ENCODE measurements at regions not wholly inside any gene's neighbourhood (a gene's known extent, or its start where the extent isn't known, plus 50 kb on each side); places are given as distances from the start of the nearest gene placed in this dataset.

DNA sequence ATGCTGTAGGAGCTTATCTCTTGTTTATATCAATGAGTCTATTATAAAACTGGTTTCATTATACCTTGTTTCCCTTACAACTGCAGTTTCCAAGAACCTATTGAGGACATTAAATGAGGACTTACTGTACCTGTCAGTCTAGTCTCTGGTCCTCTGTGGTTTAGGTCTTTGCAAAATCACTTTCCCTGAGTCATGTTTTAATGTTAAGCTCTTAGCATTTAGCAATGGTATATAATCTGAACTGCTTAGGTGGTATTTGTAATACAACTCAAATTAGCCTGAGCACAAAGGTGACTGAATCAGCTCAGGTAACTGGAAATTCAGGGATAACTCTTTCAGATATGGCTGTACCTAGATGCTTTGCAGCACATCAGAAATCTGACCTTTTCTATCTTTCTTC lies 418.3 kb upstream of the SPRED2 start:
- H3K4me1 Mint-ChIP-seq (ENCODE audit: low read depth): no peaks in the 10 kb centered on the region
- H3K27ac Mint-ChIP-seq: no peak overlapping the region
- no peaks in the 10 kb centered on the region for H3K27me3 Mint-ChIP-seq (ENCODE audit: low read depth)
- H3K9me3 Mint-ChIP-seq (ENCODE audit: insufficient read depth): no peaks in the 10 kb centered on the region
- H3K4me3 Mint-ChIP-seq: no peak overlapping the region
- DNase-seq: no peak
- ChIA-PET POLR2A (no interaction called here), CTCF (no interaction called here)
- H3K36me3 Mint-ChIP-seq (ENCODE audit: low read depth): no peaks in the 10 kb centered on the region
- ATAC-seq: no peak

GRCh38 chr2:65846989-65847678 lies 414.7 kb upstream of the SPRED2 start:
- POLR2A ChIA-PET: no interaction called here
- ATAC-seq (no peak), DNase-seq (no peak)
- Mint-ChIP-seq H3K9me3 (ENCODE audit: insufficient read depth) (no peaks in the 10 kb centered on the region), H3K36me3 (ENCODE audit: low read depth) (no peaks in the 10 kb centered on the region), H3K27me3 (ENCODE audit: low read depth) (no peaks in the 10 kb centered on the region), H3K4me3 (no peak overlapping the region), H3K27ac (no peak overlapping the region), H3K4me1 (ENCODE audit: low read depth) (no peaks in the 10 kb centered on the region)
- CTCF ChIA-PET: no interaction called here

- no peak overlapping the region for H3K4me3 Mint-ChIP-seq
- no peak for DNase-seq
- CTCF ChIA-PET: no interaction called here
These were observed 413.2 kb upstream of the SPRED2 start for GRCh38 chr2:65845442-65846182.

DNA sequence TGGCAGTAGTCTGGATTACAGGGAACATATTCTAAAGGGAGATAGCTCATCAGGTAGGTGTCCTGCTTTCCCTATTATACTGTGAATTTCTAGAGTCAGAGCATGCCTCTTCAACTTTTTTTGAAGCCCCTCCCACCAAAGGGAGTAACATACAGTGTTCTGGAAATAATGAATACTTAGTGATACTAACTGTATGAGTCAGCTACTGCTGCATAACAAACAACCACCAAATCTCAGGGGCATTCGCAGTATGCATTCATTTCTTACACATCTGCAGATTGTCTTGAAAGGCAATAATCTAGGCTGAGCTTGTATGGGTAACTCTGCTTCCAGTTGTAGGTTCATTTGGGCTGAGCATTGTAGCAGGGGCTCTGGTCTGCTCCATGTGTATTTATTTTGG lies 409.7 kb upstream of the SPRED2 start:
- H3K36me3 Mint-ChIP-seq (ENCODE audit: low read depth): no peaks in the 10 kb centered on the region
- no peak overlapping the region for H3K27ac Mint-ChIP-seq
- no peak overlapping the region for H3K4me3 Mint-ChIP-seq
- DNase-seq (no peak), ATAC-seq (no peak)
- H3K4me1 Mint-ChIP-seq (ENCODE audit: low read depth): no peaks in the 10 kb centered on the region
- CTCF ChIA-PET: no interaction called here
- POLR2A ChIA-PET: no interaction called here
- no peaks in the 10 kb centered on the region for H3K27me3 Mint-ChIP-seq (ENCODE audit: low read depth)
- H3K9me3 Mint-ChIP-seq (ENCODE audit: insufficient read depth): no peaks in the 10 kb centered on the region

More at GRCh38 chr2:65845442-65846182, 413.2 kb upstream of the SPRED2 start:
- H3K36me3 Mint-ChIP-seq (ENCODE audit: low read depth): no peaks in the 10 kb centered on the region
- no peaks in the 10 kb centered on the region for H3K4me1 Mint-ChIP-seq (ENCODE audit: low read depth)
- H3K27ac Mint-ChIP-seq: no peak overlapping the region
- POLR2A ChIA-PET: no interaction called here
- H3K27me3 Mint-ChIP-seq (ENCODE audit: low read depth): no peaks in the 10 kb centered on the region
- no peaks in the 10 kb centered on the region for H3K9me3 Mint-ChIP-seq (ENCODE audit: insufficient read depth)
- no peak for ATAC-seq

- CTCF ChIA-PET: no interaction called here
- no peaks in the 10 kb centered on the region for H3K9me3 Mint-ChIP-seq (ENCODE audit: insufficient read depth)
- no peak for ATAC-seq
These were observed 403.7 kb upstream of the SPRED2 start for GRCh38 chr2:65835975-65836549.

DNA sequence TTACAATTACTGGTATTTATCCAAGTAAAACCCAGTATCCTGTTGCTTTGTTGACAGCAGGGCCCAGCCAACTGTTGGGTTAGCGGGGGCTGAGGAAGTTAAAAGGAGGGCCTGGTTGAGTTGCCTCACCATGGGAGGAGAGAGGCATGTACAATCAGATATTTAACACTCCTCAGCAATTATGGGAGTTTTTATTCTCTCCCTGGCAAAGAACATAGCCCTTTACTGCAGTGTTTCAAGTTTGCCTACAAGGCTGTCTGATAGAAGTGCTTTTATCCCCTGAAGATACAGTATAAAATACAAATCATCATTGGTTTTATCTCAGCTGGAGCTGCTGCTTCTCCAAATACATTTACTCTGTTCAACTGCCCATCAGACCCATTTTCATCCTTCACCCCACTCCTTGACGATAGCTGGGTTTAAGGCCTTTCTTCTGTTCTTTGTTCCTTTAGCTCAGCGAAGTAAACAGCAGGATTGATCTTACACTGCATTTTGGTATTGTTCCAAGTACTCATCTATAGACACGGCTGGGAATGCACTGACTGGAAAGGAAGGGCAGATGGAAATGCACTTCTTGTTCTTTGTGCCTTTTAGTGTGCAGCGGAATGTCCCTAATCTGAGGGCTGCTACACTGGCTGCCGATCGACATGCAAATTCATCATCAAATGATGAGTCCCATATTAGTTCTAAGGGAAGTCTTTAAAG lies 402.5 kb upstream of the SPRED2 start:
- no peaks in the 10 kb centered on the region for H3K27me3 Mint-ChIP-seq (ENCODE audit: low read depth)
- H3K4me1 Mint-ChIP-seq (ENCODE audit: low read depth): no peaks in the 10 kb centered on the region
- no peak overlapping the region for H3K27ac Mint-ChIP-seq
- ATAC-seq: no peak
- DNase-seq: no peak
- no peak overlapping the region for H3K4me3 Mint-ChIP-seq
- ChIA-PET CTCF (no interaction called here), POLR2A (no interaction called here)
- no peaks in the 10 kb centered on the region for H3K9me3 Mint-ChIP-seq (ENCODE audit: insufficient read depth)
- H3K36me3 Mint-ChIP-seq (ENCODE audit: low read depth): no peaks in the 10 kb centered on the region

More at GRCh38 chr2:65835975-65836549, 403.7 kb upstream of the SPRED2 start:
- POLR2A ChIA-PET: no interaction called here
- no peaks in the 10 kb centered on the region for H3K27me3 Mint-ChIP-seq (ENCODE audit: low read depth)
- H3K4me3 Mint-ChIP-seq: no peak overlapping the region
- DNase-seq: no peak
- H3K36me3 Mint-ChIP-seq (ENCODE audit: low read depth): no peaks in the 10 kb centered on the region
- H3K4me1 Mint-ChIP-seq (ENCODE audit: low read depth): no peaks in the 10 kb centered on the region
- no peak overlapping the region for H3K27ac Mint-ChIP-seq

GRCh38 chr2:65834062-65834461 lies 401.7 kb upstream of the SPRED2 start:
- DNase-seq (no peak), ATAC-seq (no peak)
- no peak overlapping the region for H3K4me3 Mint-ChIP-seq
- H3K4me1 Mint-ChIP-seq (ENCODE audit: low read depth): no peaks in the 10 kb centered on the region
- no peaks in the 10 kb centered on the region for H3K36me3 Mint-ChIP-seq (ENCODE audit: low read depth)
- H3K27me3 Mint-ChIP-seq (ENCODE audit: low read depth): no peaks in the 10 kb centered on the region
- H3K9me3 Mint-ChIP-seq (ENCODE audit: insufficient read depth): no peaks in the 10 kb centered on the region
- CTCF ChIA-PET: interaction anchor here (0.7 kb wide), 1 partner anchor 12 kb away, joined by 3 read pairs; no protein-coding TSS in a partner anchor
- POLR2A ChIA-PET: no interaction called here
- H3K27ac Mint-ChIP-seq: no peak overlapping the region

DNA sequence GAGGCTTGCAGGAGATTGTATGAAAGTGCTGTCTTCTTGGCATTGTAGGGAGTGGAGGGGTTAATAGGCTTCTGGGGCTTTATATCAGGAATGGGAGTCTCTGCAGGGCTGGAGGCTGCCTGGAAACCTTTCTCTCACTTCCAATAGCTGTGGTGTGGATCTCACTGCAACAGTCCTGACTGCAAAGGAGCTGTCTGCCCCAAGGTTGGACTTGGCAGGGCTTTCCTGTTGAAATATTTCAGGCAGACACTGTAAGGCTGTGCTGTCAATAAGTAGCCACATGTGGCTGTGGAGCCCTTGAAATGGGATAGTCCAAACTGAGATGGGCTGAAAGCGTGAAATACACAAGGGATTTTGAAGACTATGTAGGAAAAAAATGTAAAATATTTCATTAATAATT lies 399.1 kb upstream of the SPRED2 start:
- H3K4me3 Mint-ChIP-seq: no peak overlapping the region
- H3K27ac Mint-ChIP-seq: no peak overlapping the region
- ATAC-seq (no peak), DNase-seq (no peak)
- CTCF ChIA-PET: no interaction called here
- H3K36me3 Mint-ChIP-seq (ENCODE audit: low read depth): no peaks in the 10 kb centered on the region
- H3K9me3 Mint-ChIP-seq (ENCODE audit: insufficient read depth): no peaks in the 10 kb centered on the region
- no peaks in the 10 kb centered on the region for H3K27me3 Mint-ChIP-seq (ENCODE audit: low read depth)
- POLR2A ChIA-PET: no interaction called here
- no peaks in the 10 kb centered on the region for H3K4me1 Mint-ChIP-seq (ENCODE audit: low read depth)

GRCh38 chr2:65826567-65826966 lies 394.2 kb upstream of the SPRED2 start:
- ChIA-PET POLR2A (no interaction called here), CTCF (no interaction called here)
- no peak overlapping the region for H3K27ac Mint-ChIP-seq
- H3K27me3 Mint-ChIP-seq (ENCODE audit: low read depth): no peaks in the 10 kb centered on the region
- no peak overlapping the region for H3K4me3 Mint-ChIP-seq
- no peaks in the 10 kb centered on the region for H3K36me3 Mint-ChIP-seq (ENCODE audit: low read depth)
- H3K9me3 Mint-ChIP-seq (ENCODE audit: insufficient read depth): no peaks in the 10 kb centered on the region
- ATAC-seq (no peak), DNase-seq (no peak)
- no peaks in the 10 kb centered on the region for H3K4me1 Mint-ChIP-seq (ENCODE audit: low read depth)

- H3K27me3 Mint-ChIP-seq (ENCODE audit: low read depth): no peaks in the 10 kb centered on the region
- CTCF ChIA-PET: no interaction called here
- H3K9me3 Mint-ChIP-seq (ENCODE audit: insufficient read depth): no peaks in the 10 kb centered on the region
- no peak for DNase-seq
- H3K27ac Mint-ChIP-seq: no peak overlapping the region
- POLR2A ChIA-PET: no interaction called here
- no peaks in the 10 kb centered on the region for H3K36me3 Mint-ChIP-seq (ENCODE audit: low read depth)
- no peaks in the 10 kb centered on the region for H3K4me1 Mint-ChIP-seq (ENCODE audit: low read depth)
- no peak overlapping the region for H3K4me3 Mint-ChIP-seq
- no peak for ATAC-seq
These were observed 391.1 kb upstream of the SPRED2 start for GRCh38 chr2:65823511-65823910.

DNA sequence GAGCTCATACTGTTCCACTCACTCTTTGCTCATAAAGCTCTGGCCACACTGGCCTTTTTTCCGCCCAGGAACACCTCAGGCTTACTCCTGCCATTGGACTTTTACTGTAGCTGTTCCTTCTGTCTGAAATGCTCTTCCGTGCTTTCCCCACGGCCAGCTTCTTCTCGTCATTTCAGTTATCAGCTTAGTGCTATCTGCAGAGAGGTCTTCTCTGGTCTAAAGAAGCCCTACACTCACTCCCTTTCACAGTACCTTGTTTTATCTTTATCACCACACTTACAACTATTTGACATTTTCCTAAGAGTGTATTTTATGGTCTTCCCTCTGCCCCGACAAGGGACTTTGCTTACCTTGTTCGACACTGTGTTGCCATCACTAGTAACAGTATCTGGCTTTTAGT lies 388.1 kb upstream of the SPRED2 start:
- CTCF ChIA-PET: no interaction called here
- no peak overlapping the region for H3K4me3 Mint-ChIP-seq

DNA sequence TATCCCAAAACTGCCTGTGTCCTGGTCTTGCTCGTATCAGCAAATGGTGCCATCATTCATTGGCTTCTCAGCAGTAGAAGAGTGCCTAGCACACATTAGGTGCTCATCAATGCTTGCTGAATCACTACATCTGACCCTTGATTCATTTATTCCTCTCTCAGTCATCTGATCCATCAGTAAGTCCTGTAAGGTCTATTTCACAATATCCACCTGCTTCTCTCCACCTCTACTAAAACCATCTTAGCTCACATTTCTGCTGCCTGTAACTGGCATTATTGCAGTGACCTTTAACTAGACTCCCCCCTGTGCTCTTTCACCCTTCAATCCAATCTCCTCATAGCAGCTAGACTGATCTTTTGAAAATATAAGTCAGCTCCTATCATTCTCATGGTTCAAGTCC lies 387.6 kb upstream of the SPRED2 start:
- no peaks in the 10 kb centered on the region for H3K36me3 Mint-ChIP-seq (ENCODE audit: low read depth)
- ChIA-PET CTCF (no interaction called here), POLR2A (no interaction called here)
- H3K4me3 Mint-ChIP-seq: no peak overlapping the region
- DNase-seq (no peak), ATAC-seq (no peak)
- H3K27ac Mint-ChIP-seq: no peak overlapping the region
- no peaks in the 10 kb centered on the region for H3K27me3 Mint-ChIP-seq (ENCODE audit: low read depth)
- no peaks in the 10 kb centered on the region for H3K9me3 Mint-ChIP-seq (ENCODE audit: insufficient read depth)
- H3K4me1 Mint-ChIP-seq (ENCODE audit: low read depth): no peaks in the 10 kb centered on the region

More for the DNA sequence above, 388.1 kb upstream of the SPRED2 start:
- H3K9me3 Mint-ChIP-seq (ENCODE audit: insufficient read depth): no peaks in the 10 kb centered on the region
- H3K36me3 Mint-ChIP-seq (ENCODE audit: low read depth): no peaks in the 10 kb centered on the region
- ATAC-seq (no peak), DNase-seq (no peak)
- no peaks in the 10 kb centered on the region for H3K4me1 Mint-ChIP-seq (ENCODE audit: low read depth)
- H3K27me3 Mint-ChIP-seq (ENCODE audit: low read depth): no peaks in the 10 kb centered on the region
- H3K27ac Mint-ChIP-seq: no peak overlapping the region
- POLR2A ChIA-PET: no interaction called here
